PC-3 (cell line): ENCODE measurements at regions not wholly inside any gene's neighbourhood (a gene's known extent, or its start where the extent isn't known, plus 50 kb on each side); places are given as distances from the start of the nearest gene placed in this dataset.
A peak's percentile ranks its signal among the peaks of the same experiment; 100 is the strongest.
"Not testable (repeated sequence)": the region's sequence is repeated elsewhere in the genome, so short reads cannot be mapped to it uniquely, and the experiment has no call there.

ENCODE experiments used
- ATAC-seq: fragments of 200-7000 bp; cut with Tn5 transposase; 2 replicates; pipeline ENCODE4 v1.9.1; 2020; ENCODE audit warnings: mild to moderate bottlenecking, moderate library complexity
- BruUV-seq: library from RNA; stranded (reverse); fragments of 400-500 nt; replicated peaks from 2 replicates; lab custom pipeline; 2021; lab: Mats Ljungman, UMichigan
- CTCF ChIA-PET: fragments of 300-600 bp; sonication (Branson Sonifier 250); formaldehyde crosslinking; loops from one replicate; lab custom pipeline; 2022; ENCODE audit warnings: antibody characterized with exemption; lab: Charles Lee
- POLR2A ChIA-PET: fragments of 300-600 bp; sonication (Branson Sonifier 250); formaldehyde crosslinking; loops from one replicate; lab custom pipeline; 2022; ENCODE audit warnings: antibody characterized with exemption; ENCODE audit not compliant: unreplicated experiment; lab: Charles Lee
- DNase-seq: peaks from one replicate; pipeline ENCODE4 v3.0.0-alpha.2; 2015
- H2AFZ ChIP-seq: fragments of 300-600 bp; sonication (generic); 2 replicates; pipeline ENCODE4 v1.6.0; 2016; ENCODE audit warnings: antibody characterized with exemption, low read length
- H3F3A ChIP-seq: fragments of 300-600 bp; sonication (generic); one replicate; pipeline ENCODE4 v1.6.0; 2017; ENCODE audit warnings: antibody characterized with exemption, low read length, control low read depth, mild to moderate bottlenecking; ENCODE audit not compliant: unreplicated experiment
- H3K27ac ChIP-seq: fragments of 300-600 bp; sonication (generic); 2 replicates; pipeline ENCODE4 v1.5.1; 2016; ENCODE audit warnings: mild to moderate bottlenecking, low read length
- H3K27me3 ChIP-seq: fragments of 300-600 bp; sonication (generic); 2 replicates; pipeline ENCODE4 v1.6.1; 2016; ENCODE audit warnings: low read length, mixed read lengths
- H3K36me3 ChIP-seq: fragments of 300-600 bp; sonication (generic); 2 replicates; pipeline ENCODE4 v1.6.1; 2016; ENCODE audit warnings: low read depth, mixed run types, low read length, mixed read lengths
- H3K4me1 ChIP-seq: fragments of 300-600 bp; sonication (generic); 2 replicates; pipeline ENCODE4 v1.5.1; 2016; ENCODE audit warnings: low read length; ENCODE audit not compliant: insufficient read depth
- H3K4me2 ChIP-seq: fragments of 300-600 bp; sonication (generic); 2 replicates; pipeline ENCODE4 v1.6.0; 2016; ENCODE audit warnings: low read length
- H3K4me3 ChIP-seq: fragments of 300-600 bp; sonication (generic); 2 replicates; pipeline ENCODE4 v1.5.1; 2016; ENCODE audit warnings: mild to moderate bottlenecking, low read length, mixed read lengths
- H3K79me2 ChIP-seq: fragments of 300-600 bp; sonication (generic); 2 replicates; pipeline ENCODE4 v1.6.1; 2017; ENCODE audit warnings: low read length, mixed read lengths
- H3K9ac ChIP-seq: fragments of 300-600 bp; sonication (generic); 2 replicates; pipeline ENCODE4 v1.6.0; 2016; ENCODE audit warnings: mild to moderate bottlenecking, low read length
- H3K9me2 ChIP-seq: fragments of 300-600 bp; sonication (generic); replicated peaks from 2 replicates; pipeline ENCODE4 v1.6.1; 2016; ENCODE audit warnings: mixed run types, low read length, mixed read lengths
- H3K9me3 ChIP-seq: fragments of 300-600 bp; sonication (generic); 2 replicates; pipeline ENCODE4 v1.6.1; 2016; ENCODE audit warnings: low read length, mixed read lengths
- H4K20me1 ChIP-seq: fragments of 300-600 bp; sonication (generic); 2 replicates; pipeline ENCODE4 v1.6.1; 2016; ENCODE audit warnings: low read length, mixed read lengths
- EZH2 ChIP-seq: fragments of 300-600 bp; sonication (generic); IDR thresholded peaks from one replicate; pipeline ENCODE4 v1.6.1; 2017; ENCODE audit warnings: antibody characterized with exemption, mild to moderate bottlenecking, low read length; ENCODE audit not compliant: unreplicated experiment
- EZH2phosphoT487 ChIP-seq: fragments of 300-600 bp; sonication (generic); IDR thresholded peaks from 2 replicates; pipeline ENCODE4 v1.6.1; 2018; ENCODE audit warnings: mild to moderate bottlenecking, antibody characterized with exemption, low read length, borderline replicate concordance
- intact Hi-C: fragments of 100-400 bp; cut with micrococcal nuclease; formaldehyde crosslinking; loops from 2 replicates; pipeline ENCODE4 v1.9.0; 2023
- TF ChIP-seq, protein P1 (sequence below): fragments of 300-600 bp; sonication (generic); conservative IDR thresholded peaks from 2 replicates; pipeline ENCODE4 v1.5.1; 2017; ENCODE audit warnings: antibody characterized with exemption, low read depth, mild to moderate bottlenecking, low read length

- ATAC-seq = peak; percentile 82
- Histone ChIP-seq H3K36me3 (no peaks in the 10 kb centered on the region), H3F3A (no peaks in the 10 kb centered on the region), H4K20me1 (no peaks in the 10 kb centered on the region), H3K9me3 (no peaks in the 10 kb centered on the region), H3K4me3 (no peak overlapping the region; the same call in 1 of the 2 replicates), H3K9ac (no peak overlapping the region), H3K4me2 (peak overlapping the region; percentile 59), H3K79me2 (no peaks in the 10 kb centered on the region), H3K4me1 (peaks cover 26% of the 10 kb centered on the region), H3K27ac (peak overlapping the region; percentile 51), H2AFZ (no peak overlapping the region), H3K27me3 (no peaks in the 10 kb centered on the region), H3K9me2 (no peaks in the 10 kb centered on the region)
- CTCF ChIA-PET = interaction anchor here (0.6 kb wide), 1 partner anchor 32 kb away, joined by 3 read pairs; no protein-coding TSS in a partner anchor
- POLR2A ChIA-PET = interaction anchor here (0.6 kb wide), 2 partner anchors 72 to 139 kb away, joined by 3 to 4 read pairs; no protein-coding TSS in a partner anchor
- peak; percentile 84 for DNase-seq
- BruUV-seq = no TSS peak
- intact Hi-C loops = loop anchor here (2.0 kb wide), 1 partner anchor 70 kb away; no protein-coding TSS in a partner anchor
- TF ChIP-seq, protein P1, sequence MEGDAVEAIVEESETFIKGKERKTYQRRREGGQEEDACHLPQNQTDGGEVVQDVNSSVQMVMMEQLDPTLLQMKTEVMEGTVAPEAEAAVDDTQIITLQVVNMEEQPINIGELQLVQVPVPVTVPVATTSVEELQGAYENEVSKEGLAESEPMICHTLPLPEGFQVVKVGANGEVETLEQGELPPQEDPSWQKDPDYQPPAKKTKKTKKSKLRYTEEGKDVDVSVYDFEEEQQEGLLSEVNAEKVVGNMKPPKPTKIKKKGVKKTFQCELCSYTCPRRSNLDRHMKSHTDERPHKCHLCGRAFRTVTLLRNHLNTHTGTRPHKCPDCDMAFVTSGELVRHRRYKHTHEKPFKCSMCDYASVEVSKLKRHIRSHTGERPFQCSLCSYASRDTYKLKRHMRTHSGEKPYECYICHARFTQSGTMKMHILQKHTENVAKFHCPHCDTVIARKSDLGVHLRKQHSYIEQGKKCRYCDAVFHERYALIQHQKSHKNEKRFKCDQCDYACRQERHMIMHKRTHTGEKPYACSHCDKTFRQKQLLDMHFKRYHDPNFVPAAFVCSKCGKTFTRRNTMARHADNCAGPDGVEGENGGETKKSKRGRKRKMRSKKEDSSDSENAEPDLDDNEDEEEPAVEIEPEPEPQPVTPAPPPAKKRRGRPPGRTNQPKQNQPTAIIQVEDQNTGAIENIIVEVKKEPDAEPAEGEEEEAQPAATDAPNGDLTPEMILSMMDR = no peak
- TF ChIP-seq EZH2phosphoT487 (no peak), EZH2 (no peak)
Observed at GRCh38 chr12:104886418-104887401, 71.4 kb downstream of the SLC41A2 start.

DNA sequence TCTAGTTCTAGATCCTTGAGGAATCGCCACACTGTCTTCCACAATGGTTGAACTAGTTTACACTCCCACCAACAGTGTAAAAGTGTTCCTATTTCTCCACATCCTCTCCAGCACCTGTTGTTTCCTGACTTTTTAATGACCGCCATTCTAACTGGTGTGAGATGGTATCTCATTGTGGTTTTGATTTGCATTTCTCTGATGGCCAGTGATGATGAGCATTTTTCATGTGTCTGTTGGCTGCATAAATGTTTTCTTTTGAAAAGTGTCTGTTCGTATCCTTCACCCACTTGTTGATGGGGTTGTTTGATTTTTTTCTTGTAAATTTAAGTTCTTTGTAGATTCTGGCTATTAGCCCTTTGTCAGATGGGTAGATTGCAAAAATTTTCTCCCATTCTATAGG is 79.2 kb downstream of the SLC41A2 start:
- H3K9me2 ChIP-seq, H3K27ac ChIP-seq, BruUV-seq, H3K4me3 ChIP-seq, H3K4me1 ChIP-seq, H4K20me1 ChIP-seq, H3K36me3 ChIP-seq, H3K9ac ChIP-seq, DNase-seq, H3F3A ChIP-seq, H3K79me2 ChIP-seq, ATAC-seq, POLR2A ChIA-PET, H2AFZ ChIP-seq, H3K27me3 ChIP-seq, H3K9me3 ChIP-seq, H3K4me2 ChIP-seq: not testable (repeated sequence)
- intact Hi-C loops = loop anchor here (5.0 kb wide), 4 partner anchors 197 to 292 kb away; no protein-coding TSS in a partner anchor
- CTCF ChIA-PET = interaction anchor here (0.7 kb wide), 1 partner anchor 455 kb away, joined by 3 read pairs; no protein-coding TSS in a partner anchor

DNA sequence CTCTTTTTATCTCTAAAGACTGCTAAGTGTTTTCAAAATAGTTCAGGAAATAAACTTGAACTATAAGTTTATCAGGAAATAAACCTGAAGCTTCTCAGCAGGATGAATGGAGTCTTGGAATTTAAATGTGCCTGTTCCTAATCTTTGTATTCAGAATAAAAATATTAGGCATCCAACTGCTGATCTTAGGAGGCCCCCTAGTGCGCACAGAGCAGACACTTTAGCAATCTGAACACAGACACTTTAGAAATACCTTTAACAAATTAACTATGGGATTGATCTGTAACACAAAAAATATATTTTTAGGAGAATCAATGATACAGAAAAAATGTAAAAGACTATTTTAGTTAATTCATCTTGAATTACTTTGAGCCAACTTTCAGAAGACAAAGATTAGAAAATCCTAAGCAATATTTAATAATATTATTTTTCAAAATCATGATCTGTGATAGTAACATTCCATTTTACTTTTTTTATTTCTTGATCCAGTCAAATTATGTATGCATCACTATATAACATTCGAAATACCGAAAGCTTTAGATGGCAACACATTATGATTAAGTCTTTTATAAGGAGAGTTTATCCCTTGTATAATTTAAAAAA is 80.9 kb downstream of the SLC41A2 start:
- peak; percentile 77 for ATAC-seq
- Histone ChIP-seq H3K9ac (no peak overlapping the region), H3K4me1 (peaks cover 7% of the 10 kb centered on the region; the same call in 1 of the 2 replicates), H3K79me2 (no peaks in the 10 kb centered on the region), H3K9me3 (no peaks in the 10 kb centered on the region), H2AFZ (no peak overlapping the region), H3F3A (no peaks in the 10 kb centered on the region), H3K9me2 (no peaks in the 10 kb centered on the region), H3K27me3 (no peaks in the 10 kb centered on the region), H3K4me3 (no peak overlapping the region), H3K4me2 (no peak overlapping the region), H3K36me3 (no peaks in the 10 kb centered on the region), H4K20me1 (no peaks in the 10 kb centered on the region), H3K27ac (no peak overlapping the region)
- CTCF ChIA-PET = no interaction called here
- intact Hi-C loops = loop anchor here (1.0 to 5.0 kb wide), 9 partner anchors 144 to 676 kb away; partner anchors contain the start of gene CHST11
- BruUV-seq = no TSS peak
- TF ChIP-seq, protein P1 = peak; percentile 96
- TF ChIP-seq EZH2 = no peak
- peak; percentile 72 for DNase-seq
- POLR2A ChIA-PET = no interaction called here
